ENCODE measurements at regions not wholly inside any gene's neighbourhood (a gene's known extent, or its start where the extent isn't known, plus 50 kb on each side); places are given as distances from the start of the nearest gene placed in this dataset.
"Not testable (repeated sequence)": the region's sequence is repeated elsewhere in the genome, so short reads cannot be mapped to it uniquely, and the experiment has no call there.

DNA sequence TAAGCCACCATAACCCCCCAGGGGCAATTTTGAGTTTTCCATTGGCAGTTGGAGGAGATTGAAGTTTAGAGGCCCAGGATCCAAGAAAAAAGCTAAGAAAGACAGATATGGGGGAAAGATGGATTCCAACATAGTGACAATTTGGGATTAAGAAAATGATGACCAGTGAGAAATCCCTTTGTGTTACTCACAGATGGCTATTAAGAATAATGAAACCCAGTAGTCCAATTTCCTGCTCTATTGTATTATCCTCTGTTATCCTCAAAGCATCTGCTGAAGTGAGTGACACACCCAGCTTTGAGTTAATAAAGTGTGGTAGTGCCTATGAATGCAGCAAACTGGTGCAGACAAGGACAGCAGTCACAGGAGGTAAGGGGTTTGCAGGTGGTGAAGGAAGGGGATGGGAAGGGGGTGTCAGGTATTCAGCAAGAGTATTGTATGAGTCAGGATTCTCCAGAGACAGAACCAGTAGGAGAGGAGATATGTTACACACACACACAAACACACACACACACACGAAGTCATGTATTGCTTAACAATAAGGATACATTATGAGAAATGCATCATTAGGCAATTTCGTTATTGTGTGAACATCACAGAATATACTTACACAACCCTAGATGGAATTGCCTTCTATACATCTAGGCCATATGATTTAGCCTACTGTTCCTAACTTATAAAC, 112.4 kb upstream of the VANGL1 start:
- Mint-ChIP-seq H3K4me1 (peaks cover 31% of the 10 kb centered on the region in 2 experiments), H3K4me3 (no peak overlapping the region)

DNA sequence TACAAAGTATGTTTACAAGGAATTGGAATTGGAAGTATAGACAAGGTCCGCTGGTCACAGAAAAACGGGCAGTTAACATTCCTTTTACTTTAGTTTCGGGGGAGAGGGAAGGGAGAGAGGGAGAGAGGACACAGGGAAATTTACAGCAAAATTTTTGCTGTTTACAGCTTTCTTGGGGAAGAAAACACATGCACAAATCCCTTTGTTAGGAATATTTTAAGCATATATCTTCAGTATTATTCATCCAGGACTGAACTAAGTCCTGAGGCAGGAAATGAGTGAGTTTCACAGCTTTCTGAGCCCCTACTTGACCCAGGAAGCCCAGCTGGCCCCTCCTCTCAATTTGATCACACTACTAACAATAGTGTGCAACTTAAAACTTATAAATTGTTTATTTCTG, 113.4 kb upstream of the VANGL1 start:
- DNase-seq; H3T11ph ChIP-seq (ENCODE audit: low read length): not testable (repeated sequence)
- no CpG with 5 or more reads among the region's 3 CpGs for WGBS (ENCODE audit: extremely low coverage, insufficient read length, low lambda C conversion rate)

More for the DNA sequence above, 112.4 kb upstream of the VANGL1 start:
- Histone ChIP-seq H3K23me2 (ENCODE audit: insufficient read length, low read depth, low read length, poor library complexity, severe bottlenecking) (no peaks in the 10 kb centered on the region), H3T11ph (ENCODE audit: low read length) (no peak overlapping the region), H3K27ac (ENCODE audit: insufficient read length, low read depth, low read length) (no peak overlapping the region), H2AK5ac (ENCODE audit: insufficient read length, low read length) (no peak overlapping the region), H3K79me1 (ENCODE audit: insufficient read depth, low read depth, low read length, poor library complexity, severe bottlenecking) (no peaks in the 10 kb centered on the region), H3K9me3 (ENCODE audit: control insufficient read depth, low read depth, low read length) (no peaks in the 10 kb centered on the region), H2BK15ac (ENCODE audit: low read depth, low read length) (no peak overlapping the region), H2BK20ac (ENCODE audit: low read depth, low read length, poor library complexity, severe bottlenecking) (no peak overlapping the region), H4K8ac (replicated peaks; ENCODE audit: insufficient read length, low read depth, low read length) (no peak overlapping the region), H3K9ac (ENCODE audit: extremely low read depth, insufficient read length, low read length) (no peak overlapping the region), H3K4me1 (ENCODE audit: insufficient read depth, low read length) (peaks cover 6% of the 10 kb centered on the region; the same call in 1 of the 2 replicates), H4K91ac (ENCODE audit: insufficient read length, low read depth, low read length) (no peak overlapping the region), H2BK5ac (ENCODE audit: insufficient read length, low read length) (no peak overlapping the region), H4K20me1 (ENCODE audit: control insufficient read depth, insufficient read depth, insufficient read length) (no peaks in the 10 kb centered on the region), H2BK120ac (ENCODE audit: low read depth, low read length, poor library complexity, severe bottlenecking) (no peak overlapping the region), H3K23ac (ENCODE audit: insufficient read length, low read depth, low read length) (no peak overlapping the region), H3K79me2 (ENCODE audit: insufficient read depth, low read length) (no peaks in the 10 kb centered on the region), H3K4me2 (ENCODE audit: insufficient read depth, insufficient read length, low read length) (no peak overlapping the region), H3K56ac (ENCODE audit: insufficient read length, low read depth, low read length) (no peak overlapping the region), H3K4ac (ENCODE audit: low read depth, low read length) (no peak overlapping the region), H4K5ac (ENCODE audit: insufficient read length, low read depth, low read length) (no peak overlapping the region), H3K14ac (ENCODE audit: insufficient read depth, low read length) (no peak overlapping the region), H3K18ac (ENCODE audit: insufficient read length, low read depth, low read length) (no peak overlapping the region), H2AFZ (ENCODE audit: low read length) (no peak overlapping the region), H2BK12ac (ENCODE audit: insufficient read length, low read depth, low read length) (no peak overlapping the region), H3K27me3 (ENCODE audit: insufficient read depth, low read length) (no peaks in the 10 kb centered on the region)
- Mint-ChIP-seq H3K27ac (no peak overlapping the region; a peak in 1 of 7 replicates), H3K9me3 (no peaks in the 10 kb centered on the region; a peak in 2 of 5 replicates), H3K36me3 (ENCODE audit: insufficient read depth in 1 of 3, low read depth in 3 of 3) (no peaks in the 10 kb centered on the region), H3K27me3 (ENCODE audit: low read depth) (peaks cover 1% of the 10 kb centered on the region; the same call in 1 of the 2 replicates)
- DNase-seq = no peak
- no CpG with 5 or more reads among the region's 2 CpGs for WGBS (ENCODE audit: extremely low coverage, insufficient read length, low lambda C conversion rate)
- TF ChIP-seq, protein P1, sequence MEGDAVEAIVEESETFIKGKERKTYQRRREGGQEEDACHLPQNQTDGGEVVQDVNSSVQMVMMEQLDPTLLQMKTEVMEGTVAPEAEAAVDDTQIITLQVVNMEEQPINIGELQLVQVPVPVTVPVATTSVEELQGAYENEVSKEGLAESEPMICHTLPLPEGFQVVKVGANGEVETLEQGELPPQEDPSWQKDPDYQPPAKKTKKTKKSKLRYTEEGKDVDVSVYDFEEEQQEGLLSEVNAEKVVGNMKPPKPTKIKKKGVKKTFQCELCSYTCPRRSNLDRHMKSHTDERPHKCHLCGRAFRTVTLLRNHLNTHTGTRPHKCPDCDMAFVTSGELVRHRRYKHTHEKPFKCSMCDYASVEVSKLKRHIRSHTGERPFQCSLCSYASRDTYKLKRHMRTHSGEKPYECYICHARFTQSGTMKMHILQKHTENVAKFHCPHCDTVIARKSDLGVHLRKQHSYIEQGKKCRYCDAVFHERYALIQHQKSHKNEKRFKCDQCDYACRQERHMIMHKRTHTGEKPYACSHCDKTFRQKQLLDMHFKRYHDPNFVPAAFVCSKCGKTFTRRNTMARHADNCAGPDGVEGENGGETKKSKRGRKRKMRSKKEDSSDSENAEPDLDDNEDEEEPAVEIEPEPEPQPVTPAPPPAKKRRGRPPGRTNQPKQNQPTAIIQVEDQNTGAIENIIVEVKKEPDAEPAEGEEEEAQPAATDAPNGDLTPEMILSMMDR (conservative IDR thresholded peaks at IDR 0.05) = no peak

More for the DNA sequence above, 113.4 kb upstream of the VANGL1 start:
- not testable (repeated sequence) for H2BK120ac ChIP-seq (ENCODE audit: low read depth, low read length, poor library complexity, severe bottlenecking); H3K14ac ChIP-seq (ENCODE audit: insufficient read depth, low read length); H3K4ac ChIP-seq (ENCODE audit: low read depth, low read length); H4K20me1 ChIP-seq (ENCODE audit: control insufficient read depth, insufficient read depth, insufficient read length); H3K9me3 ChIP-seq (ENCODE audit: control insufficient read depth, low read depth, low read length); H2BK12ac ChIP-seq (ENCODE audit: insufficient read length, low read depth, low read length); H3K4me1 ChIP-seq (ENCODE audit: insufficient read depth, low read length); H3K27me3 Mint-ChIP-seq (ENCODE audit: low read depth); H2BK20ac ChIP-seq (ENCODE audit: low read depth, low read length, poor library complexity, severe bottlenecking); H3K27me3 ChIP-seq (ENCODE audit: insufficient read depth, low read length); H2AFZ ChIP-seq (ENCODE audit: low read length); H3K79me1 ChIP-seq (ENCODE audit: insufficient read depth, low read depth, low read length, poor library complexity, severe bottlenecking); H2AK5ac ChIP-seq (ENCODE audit: insufficient read length, low read length); H4K5ac ChIP-seq (ENCODE audit: insufficient read length, low read depth, low read length); H3K4me2 ChIP-seq (ENCODE audit: insufficient read depth, insufficient read length, low read length); H3K9ac ChIP-seq (ENCODE audit: extremely low read depth, insufficient read length, low read length); H3K23me2 ChIP-seq (ENCODE audit: insufficient read length, low read depth, low read length, poor library complexity, severe bottlenecking); H3K23ac ChIP-seq (ENCODE audit: insufficient read length, low read depth, low read length); H3K18ac ChIP-seq (ENCODE audit: insufficient read length, low read depth, low read length); H3K79me2 ChIP-seq (ENCODE audit: insufficient read depth, low read length); H3K27ac ChIP-seq (ENCODE audit: insufficient read length, low read depth, low read length); H3K9me3 Mint-ChIP-seq; H4K91ac ChIP-seq (ENCODE audit: insufficient read length, low read depth, low read length); H4K8ac ChIP-seq (replicated peaks; ENCODE audit: insufficient read length, low read depth, low read length); H2BK5ac ChIP-seq (ENCODE audit: insufficient read length, low read length); H3K56ac ChIP-seq (ENCODE audit: insufficient read length, low read depth, low read length); H3K4me3 Mint-ChIP-seq; H2BK15ac ChIP-seq (ENCODE audit: low read depth, low read length); H3K36me3 Mint-ChIP-seq (ENCODE audit: insufficient read depth in 1 of 3, low read depth in 3 of 3)
- Mint-ChIP-seq H3K27ac (peak overlapping the region in 1 of 3 experiments; percentile 15; a peak in 1 of 7 replicates), H3K4me1 (peaks cover 31% of the 10 kb centered on the region in 2 experiments)

Measured in H9 (cell line).